ENCODE measurements at regions not wholly inside any gene's neighbourhood (a gene's known extent, or its start where the extent isn't known, plus 50 kb on each side); places are given as distances from the start of the nearest gene placed in this dataset.

- intact Hi-C loops (cut with micrococcal nuclease): no loop called here
These were observed 53.1 kb downstream of the CH25H start for GRCh38 chr10:89153971-89154370.

DNA sequence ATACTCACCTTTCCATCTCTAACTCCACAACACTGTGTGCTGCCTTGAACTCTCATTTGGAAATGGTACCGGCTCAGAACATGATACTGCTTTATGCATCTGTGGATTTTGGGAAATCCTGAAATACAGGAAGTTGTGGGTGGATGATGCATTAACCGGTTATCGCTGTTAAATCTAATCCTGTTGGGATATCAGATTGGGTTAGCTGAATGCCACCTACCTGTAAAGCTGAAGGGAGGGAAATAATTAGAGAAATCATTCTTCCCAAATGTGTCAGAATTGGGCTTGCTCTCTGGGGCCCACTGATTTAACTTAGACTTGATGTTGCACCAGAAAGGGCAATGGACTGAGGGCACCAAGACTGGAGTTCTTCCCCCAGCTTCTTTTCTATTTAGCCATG lies 54.0 kb downstream of the CH25H start:
- intact Hi-C loops (cut with micrococcal nuclease): no loop called here

DNA sequence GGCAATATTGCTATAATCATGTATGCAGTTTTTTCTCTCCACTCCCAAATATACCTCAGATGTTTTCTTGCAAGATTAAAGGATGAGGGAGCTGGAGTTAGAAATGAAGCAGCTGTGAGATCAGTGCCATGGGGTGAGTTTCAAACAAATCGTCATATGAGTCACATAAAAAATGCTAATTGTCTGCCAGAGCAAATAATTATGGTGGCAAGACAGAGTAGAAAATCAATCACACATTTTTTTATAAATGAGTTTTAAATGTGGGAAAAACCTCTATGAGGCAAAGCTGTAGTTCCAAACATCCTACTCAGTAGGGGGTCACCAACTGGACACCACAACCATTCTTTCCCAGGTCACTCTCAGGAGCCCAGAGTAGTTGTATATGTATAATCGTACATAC lies 55.3 kb downstream of the CH25H start:
- intact Hi-C loops (cut with micrococcal nuclease): no loop called here

DNA sequence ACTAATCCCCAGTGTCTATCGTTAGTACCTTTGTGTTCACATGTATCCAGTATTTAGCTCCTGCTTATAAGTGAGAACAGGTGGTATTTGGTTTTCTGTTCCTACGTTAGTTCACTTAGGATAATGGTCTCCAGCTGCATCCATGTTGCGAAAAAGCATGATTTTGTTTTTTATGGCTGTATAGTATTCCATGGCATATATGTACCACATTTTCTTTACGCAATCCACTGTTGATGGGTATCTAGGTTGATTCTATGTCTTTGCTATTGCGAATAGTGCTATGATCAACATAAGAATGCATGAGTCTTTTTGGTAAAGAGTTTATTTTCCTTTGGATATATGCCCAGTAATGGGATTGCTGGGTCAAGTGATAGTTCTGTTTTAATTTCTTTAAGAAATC lies 59.1 kb downstream of the CH25H start:
- intact Hi-C loops (cut with micrococcal nuclease): no loop called here

GRCh38 chr10:89147256-89147655 lies 59.9 kb downstream of the CH25H start:
- intact Hi-C loops (cut with micrococcal nuclease): no loop called here

DNA sequence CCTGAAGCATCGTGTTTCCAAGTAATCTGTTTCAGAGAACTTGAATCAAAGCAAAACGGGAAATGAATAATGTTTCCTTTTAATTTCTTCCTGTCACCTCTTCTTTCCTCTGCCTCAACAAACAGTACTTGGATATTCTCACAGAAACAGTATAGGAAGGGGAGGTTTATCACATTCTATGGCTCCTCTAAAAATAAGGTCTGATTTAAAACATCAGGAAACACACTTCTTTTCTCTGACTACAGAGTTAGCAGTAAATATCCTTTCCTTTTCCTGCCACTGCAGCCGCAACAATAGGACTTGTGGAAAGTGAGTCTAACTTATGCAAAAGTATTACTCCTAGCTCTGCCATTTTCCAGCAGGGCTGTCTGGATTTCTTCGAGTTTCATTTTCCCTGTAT lies 62.3 kb downstream of the CH25H start:
- intact Hi-C loops (cut with micrococcal nuclease): loop anchor here (5.0 kb wide), 1 partner anchor 63 kb away; no protein-coding TSS in a partner anchor

- intact Hi-C loops (cut with micrococcal nuclease): loop anchor here (5.0 kb wide), 1 partner anchor 60 kb away; no protein-coding TSS in a partner anchor
These were observed 64.5 kb downstream of the CH25H start for GRCh38 chr10:89142590-89142989.

DNA sequence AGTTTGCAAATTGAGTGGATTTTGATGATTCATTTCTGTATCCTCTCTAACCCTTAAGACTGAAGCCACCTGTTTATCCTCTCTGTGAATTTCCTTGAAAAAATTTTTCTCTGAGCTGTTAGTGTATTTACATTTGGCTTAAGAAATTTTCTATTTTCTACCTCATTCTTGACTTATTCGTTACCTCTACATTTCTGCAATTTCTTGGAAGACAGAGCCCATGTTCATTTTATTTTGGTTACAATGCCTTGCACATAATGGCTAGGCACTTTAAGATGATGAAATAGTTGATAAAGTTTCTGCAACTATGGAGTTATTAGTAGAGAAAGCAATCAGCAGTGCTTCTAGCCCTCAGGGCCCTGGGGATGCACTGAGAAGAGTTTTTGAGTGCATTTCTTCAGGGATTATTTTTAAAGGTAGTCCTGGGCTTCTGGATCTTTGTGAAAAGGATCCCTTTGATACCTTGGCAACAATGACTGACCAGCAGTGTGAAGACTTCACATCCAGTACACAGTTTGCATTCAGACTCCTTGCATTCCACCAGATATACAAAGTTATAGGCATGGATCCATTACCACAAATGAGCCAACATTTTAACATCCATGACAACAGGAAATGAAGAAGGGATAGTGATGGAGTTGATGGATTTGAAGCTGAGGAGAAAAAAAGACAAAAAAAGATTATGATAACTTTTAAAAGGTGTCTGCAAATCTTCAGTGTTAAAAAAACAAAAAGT lies 68.2 kb downstream of the CH25H start:
- intact Hi-C loops (cut with micrococcal nuclease): no loop called here

DNA sequence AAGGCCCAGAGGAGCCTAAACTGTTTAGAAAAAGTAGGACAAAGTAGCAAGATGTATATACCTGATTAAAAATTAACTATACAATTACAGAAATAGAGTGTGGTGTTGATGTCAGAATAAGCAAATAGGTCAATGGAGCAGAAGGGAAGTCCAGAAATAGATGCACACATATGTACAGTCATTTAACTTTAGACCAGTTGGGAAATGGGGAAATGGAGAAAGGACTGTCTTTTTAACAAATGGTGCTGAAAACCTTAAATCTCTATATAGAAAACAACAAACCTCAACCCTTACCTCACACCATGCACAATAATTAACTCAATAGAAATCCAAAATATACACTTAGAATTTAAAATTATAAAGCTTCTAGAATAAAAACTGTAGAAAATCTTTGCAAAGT lies 72.2 kb downstream of the CH25H start:
- intact Hi-C loops (cut with micrococcal nuclease): no loop called here

DNA sequence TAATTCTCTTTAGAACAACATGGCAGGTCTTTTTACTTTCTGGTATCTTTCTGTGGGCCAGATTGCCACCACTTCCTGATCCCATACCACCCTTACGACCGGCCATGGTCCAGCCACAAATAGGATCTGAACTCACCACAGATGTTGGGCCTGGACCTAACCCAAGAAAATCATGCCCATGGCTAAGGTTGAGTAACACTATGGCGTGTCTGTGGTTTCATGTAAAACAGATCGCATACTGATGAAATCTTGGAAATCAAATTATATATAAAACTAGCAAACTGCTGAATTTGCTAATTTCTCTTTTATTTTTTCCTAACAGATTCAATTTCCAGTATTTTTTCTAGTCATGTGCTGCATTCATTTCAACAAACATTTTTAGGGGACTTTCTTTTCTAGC lies 77.2 kb downstream of the CH25H start:
- intact Hi-C loops (cut with micrococcal nuclease): no loop called here

DNA sequence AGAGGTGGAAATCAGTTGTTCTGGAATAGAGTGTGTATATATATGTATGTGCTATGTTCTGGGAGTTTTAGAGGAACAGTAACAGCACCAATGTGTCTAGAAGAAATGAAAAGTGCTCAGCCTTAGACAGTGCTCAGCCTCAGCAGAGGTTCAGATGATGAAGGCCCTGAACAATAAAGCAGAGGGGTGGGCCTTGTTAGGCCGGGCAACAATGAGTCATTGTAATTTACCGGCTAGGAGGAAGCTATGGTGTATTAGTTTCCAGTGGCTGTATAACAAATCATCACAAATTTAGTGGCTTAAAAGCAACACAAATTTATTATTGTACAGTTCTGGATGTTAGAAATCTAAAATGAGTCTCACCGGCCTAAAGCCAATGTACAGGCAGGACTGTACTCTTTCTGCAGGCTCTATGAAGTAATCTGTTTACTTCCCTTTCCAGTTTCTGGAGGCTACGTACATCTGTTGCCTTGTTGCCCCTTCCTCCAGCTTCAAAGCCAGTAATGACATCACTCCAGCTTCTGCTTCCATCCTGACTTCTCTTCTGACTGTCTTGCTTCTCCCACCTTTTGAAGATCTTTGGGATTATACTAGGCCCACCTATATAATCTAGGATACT lies 84.6 kb downstream of the CH25H start:
- intact Hi-C loops (cut with micrococcal nuclease): no loop called here

DNA sequence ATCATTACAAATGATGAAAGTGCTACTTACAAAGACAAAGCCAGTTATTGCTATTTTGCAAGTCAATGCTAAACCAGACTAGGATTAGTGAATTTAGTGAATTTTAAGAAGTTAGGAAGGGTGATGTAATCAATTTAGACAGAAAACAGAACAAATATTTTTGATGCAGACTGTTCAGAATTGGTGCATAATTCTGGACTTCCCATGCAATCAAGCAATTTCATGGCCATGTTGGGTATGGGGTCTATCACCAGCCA lies 85.4 kb downstream of the CH25H start:
- intact Hi-C loops (cut with micrococcal nuclease): no loop called here

- intact Hi-C loops (cut with micrococcal nuclease): no loop called here
These were observed 86.0 kb downstream of the CH25H start for GRCh38 chr10:89120931-89121763.

GRCh38 chr10:89119651-89120050 lies 87.5 kb downstream of the CH25H start:
- intact Hi-C loops (cut with micrococcal nuclease): no loop called here

- intact Hi-C loops (cut with micrococcal nuclease): no loop called here
These were observed 89.0 kb downstream of the CH25H start for GRCh38 chr10:89118091-89118490.

DNA sequence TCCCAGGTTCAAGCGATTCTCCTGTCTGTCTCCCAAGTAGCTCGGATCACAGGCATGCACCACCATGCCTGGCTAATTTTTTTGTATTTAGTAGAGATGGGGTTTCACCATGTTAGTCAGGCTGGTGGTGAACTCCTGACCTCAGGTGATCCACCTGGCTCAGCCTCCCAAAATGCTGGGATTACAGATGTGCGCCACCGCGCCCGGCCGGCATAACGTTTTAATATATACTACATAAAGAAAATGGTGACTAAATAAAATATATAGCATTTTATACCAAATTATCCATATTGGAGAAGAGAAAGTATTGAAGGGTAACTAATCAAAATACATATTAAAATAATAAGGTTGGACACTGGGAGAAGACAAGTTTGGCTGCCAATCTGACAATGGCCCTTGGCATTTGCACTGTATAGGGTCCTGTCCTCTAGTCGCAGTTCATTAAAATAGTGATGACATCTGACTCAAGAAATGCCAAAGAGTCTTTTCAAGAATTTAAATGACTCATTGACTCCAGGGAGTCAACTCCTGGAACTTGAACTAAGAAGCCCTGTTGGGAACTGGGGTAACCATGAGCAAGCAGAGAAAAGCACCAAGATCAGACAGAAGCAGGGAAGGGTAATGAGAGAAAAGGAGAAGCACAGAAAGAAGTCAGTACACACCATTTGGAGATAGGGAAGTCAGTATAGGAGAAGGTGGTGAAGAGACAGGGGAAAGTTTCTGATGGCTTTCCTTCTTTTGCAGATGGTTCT lies 91.1 kb downstream of the CH25H start:
- intact Hi-C loops (cut with micrococcal nuclease): no loop called here

GRCh38 chr10:89114846-89115625 lies 92.1 kb downstream of the CH25H start:
- intact Hi-C loops (cut with micrococcal nuclease): no loop called here

DNA sequence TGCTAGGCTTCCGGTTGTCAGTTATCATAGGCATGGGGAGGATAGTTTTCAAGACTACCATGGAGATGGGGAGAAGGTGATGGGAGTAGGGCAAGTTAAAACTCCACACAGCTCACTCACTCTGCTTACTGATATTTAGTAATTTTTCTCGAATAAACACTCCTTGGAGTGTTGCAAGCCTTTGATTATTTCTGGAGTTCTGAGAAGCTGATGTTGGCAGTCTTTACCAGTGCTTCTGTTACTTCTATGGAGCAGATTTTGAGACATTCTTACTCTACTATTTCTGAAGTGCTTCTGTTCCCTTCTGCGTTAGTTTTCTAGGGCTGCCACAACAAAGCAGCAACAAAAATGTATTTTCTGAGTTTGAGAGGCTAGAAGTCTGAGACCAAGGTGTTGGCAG lies 104.4 kb downstream of the CH25H start:
- intact Hi-C loops (cut with micrococcal nuclease): no loop called here

- intact Hi-C loops (cut with micrococcal nuclease): no loop called here
These were observed 105.2 kb downstream of the CH25H start for GRCh38 chr10:89101943-89102342.

DNA sequence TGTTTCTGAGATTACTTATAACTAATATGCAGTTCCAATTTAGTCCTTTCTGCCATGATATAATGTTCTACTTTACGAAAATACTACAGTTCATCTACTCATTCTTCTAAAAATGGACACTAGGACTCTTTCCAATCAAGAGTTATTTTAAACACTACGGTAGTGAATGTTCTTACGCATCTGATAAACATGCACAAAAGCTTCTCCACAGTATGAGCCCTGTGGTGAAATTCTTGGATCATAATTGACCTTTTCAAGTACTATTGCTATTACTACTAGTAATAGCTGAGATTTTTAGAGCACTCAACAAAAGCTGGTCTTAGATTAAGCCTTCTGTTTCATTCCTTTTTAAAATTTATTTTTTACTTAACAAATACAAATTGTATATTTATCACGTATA lies 106.4 kb downstream of the CH25H start:
- intact Hi-C loops (cut with micrococcal nuclease): no loop called here

- intact Hi-C loops (cut with micrococcal nuclease): no loop called here
These were observed 106.6 kb downstream of the FAS start for GRCh38 chr10:89097226-89097625.
